Natural killer cell (primary cell): ENCODE measurements at regions not wholly inside any gene's neighbourhood (a gene's known extent, or its start where the extent isn't known, plus 50 kb on each side); places are given as distances from the start of the nearest gene placed in this dataset.

Experiments used
- ATAC-seq, 3 donors: fragments of 150-1000 bp in 2 of 3; fragments of 200-7000 bp in 1 of 3; cut with Tn5 transposase; 1 replicate in 1 of 3; 2 replicates in 2 of 3; pipeline ENCODE4 v1.10.0; 2021; ENCODE audit warnings: mild to moderate bottlenecking in 2 of 3, moderate library complexity in 2 of 3
- DNase-seq, 2 donors: peaks; one replicate each; pipeline versions ENCODE4 v3.0.0 to v3.0.0-alpha.2; 2013 to 2021; ENCODE audit warnings: mixed read lengths in 1 of 2
- H3K27ac ChIP-seq: one replicate; pipeline ENCODE4 v1.5.1; 2013; ENCODE audit warnings: mild to moderate bottlenecking, low read length
- H3K27me3 ChIP-seq: one replicate; pipeline ENCODE4 v1.6.1; 2013; ENCODE audit warnings: low read length; ENCODE audit not compliant: control insufficient read depth, insufficient read depth
- H3K36me3 ChIP-seq: one replicate; pipeline ENCODE4 v1.6.1; 2013; ENCODE audit warnings: low read length; ENCODE audit not compliant: control insufficient read depth, insufficient read depth
- H3K4me1 ChIP-seq: one replicate; pipeline ENCODE4 v1.6.1; 2013; ENCODE audit warnings: low read length; ENCODE audit not compliant: control insufficient read depth, insufficient read depth
- H3K4me3 ChIP-seq: one replicate; pipeline ENCODE4 v1.5.1; 2013; ENCODE audit warnings: low read length
- H3K9me3 ChIP-seq: one replicate; pipeline ENCODE4 v1.6.1; 2013; ENCODE audit warnings: low read length; ENCODE audit not compliant: control insufficient read depth, insufficient read depth
- H3K27ac Mint-ChIP-seq, 2 donors: one replicate each; pipeline ENCODE4 v1.8.0; 2022; ENCODE audit warnings: mild to moderate bottlenecking in 2 of 2, mixed read lengths in 2 of 2, moderate library complexity in 1 of 2
- H3K27me3 Mint-ChIP-seq, 2 donors: one replicate each; pipeline ENCODE4 v1.8.0; 2022; ENCODE audit warnings: low read depth in 2 of 2, mixed read lengths in 2 of 2
- H3K36me3 Mint-ChIP-seq: one replicate; pipeline ENCODE4 v1.8.0; 2022; ENCODE audit warnings: mixed read lengths
- H3K4me1 Mint-ChIP-seq, 2 donors: one replicate each; pipeline ENCODE4 v1.8.0; 2022; ENCODE audit warnings: mixed read lengths in 2 of 2
- H3K4me3 Mint-ChIP-seq: one replicate; pipeline ENCODE4 v1.8.0; 2022; ENCODE audit warnings: mild to moderate bottlenecking, moderate library complexity, mixed read lengths
- H3K9me3 Mint-ChIP-seq, 2 donors: one replicate each; pipeline ENCODE4 v1.8.0; 2022; ENCODE audit warnings: mixed read lengths in 2 of 2
- WGBS: methylation state at CpG from one replicate; pipeline ENCODE4 v1.1.7; 2013; ENCODE audit warnings: missing lambda C conversion rate; ENCODE audit not compliant: insufficient coverage; 5-methylcytosine and 5-hydroxymethylcytosine counted together
- intact Hi-C: fragments of 100-400 bp; cut with micrococcal nuclease; formaldehyde crosslinking; loops from one replicate; pipeline ENCODE4 v1.14.2; 2022
- TF ChIP-seq, protein P1 (sequence below): fragments of 200-600 bp; IDR thresholded peaks from one replicate; pipeline ENCODE4 v1.8.0; 2022; ENCODE audit warnings: antibody characterized with exemption

DNA sequence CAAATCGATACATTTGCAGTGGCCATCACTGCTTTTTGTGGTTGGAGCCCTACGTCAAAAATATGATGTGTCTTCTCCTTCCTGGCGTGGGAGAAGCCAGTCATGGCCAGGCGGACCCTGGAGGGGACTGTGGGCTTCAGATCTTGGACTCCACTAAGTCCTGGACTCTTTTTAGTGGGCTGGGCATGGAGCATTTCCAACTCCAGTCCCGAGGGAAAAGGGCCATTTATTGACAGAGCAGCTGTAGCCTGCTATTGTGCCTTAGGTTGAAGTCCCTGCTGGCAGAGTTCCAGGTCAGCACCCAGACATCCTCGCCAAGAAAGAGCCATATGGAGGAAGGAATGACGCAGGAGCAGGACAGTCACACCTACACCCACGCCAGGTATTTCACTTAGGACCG is 179.2 kb upstream of the ZNF507 start:
- ATAC-seq, result no peak
- Mint-ChIP-seq H3K9me3 (no peaks in the 10 kb centered on the region), H3K4me1 (no peaks in the 10 kb centered on the region), H3K36me3 (no peaks in the 10 kb centered on the region), H3K27me3 (peaks cover 5 to 22% of the 10 kb centered on the region in 2 donors), H3K4me3 (no peak overlapping the region), H3K27ac (no peak overlapping the region)
- intact Hi-C loops, result no loop called here
- Histone ChIP-seq H3K27ac (no peak overlapping the region), H3K4me3 (no peak overlapping the region), H3K9me3 (no peaks in the 10 kb centered on the region), H3K4me1 (no peaks in the 10 kb centered on the region), H3K27me3 (no peaks in the 10 kb centered on the region), H3K36me3 (no peaks in the 10 kb centered on the region)
- WGBS, result 79% methylated on average over 9 of the region's 9 CpGs
- TF ChIP-seq, protein P1, sequence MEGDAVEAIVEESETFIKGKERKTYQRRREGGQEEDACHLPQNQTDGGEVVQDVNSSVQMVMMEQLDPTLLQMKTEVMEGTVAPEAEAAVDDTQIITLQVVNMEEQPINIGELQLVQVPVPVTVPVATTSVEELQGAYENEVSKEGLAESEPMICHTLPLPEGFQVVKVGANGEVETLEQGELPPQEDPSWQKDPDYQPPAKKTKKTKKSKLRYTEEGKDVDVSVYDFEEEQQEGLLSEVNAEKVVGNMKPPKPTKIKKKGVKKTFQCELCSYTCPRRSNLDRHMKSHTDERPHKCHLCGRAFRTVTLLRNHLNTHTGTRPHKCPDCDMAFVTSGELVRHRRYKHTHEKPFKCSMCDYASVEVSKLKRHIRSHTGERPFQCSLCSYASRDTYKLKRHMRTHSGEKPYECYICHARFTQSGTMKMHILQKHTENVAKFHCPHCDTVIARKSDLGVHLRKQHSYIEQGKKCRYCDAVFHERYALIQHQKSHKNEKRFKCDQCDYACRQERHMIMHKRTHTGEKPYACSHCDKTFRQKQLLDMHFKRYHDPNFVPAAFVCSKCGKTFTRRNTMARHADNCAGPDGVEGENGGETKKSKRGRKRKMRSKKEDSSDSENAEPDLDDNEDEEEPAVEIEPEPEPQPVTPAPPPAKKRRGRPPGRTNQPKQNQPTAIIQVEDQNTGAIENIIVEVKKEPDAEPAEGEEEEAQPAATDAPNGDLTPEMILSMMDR, result no peak
- DNase-seq, result no peak

DNA sequence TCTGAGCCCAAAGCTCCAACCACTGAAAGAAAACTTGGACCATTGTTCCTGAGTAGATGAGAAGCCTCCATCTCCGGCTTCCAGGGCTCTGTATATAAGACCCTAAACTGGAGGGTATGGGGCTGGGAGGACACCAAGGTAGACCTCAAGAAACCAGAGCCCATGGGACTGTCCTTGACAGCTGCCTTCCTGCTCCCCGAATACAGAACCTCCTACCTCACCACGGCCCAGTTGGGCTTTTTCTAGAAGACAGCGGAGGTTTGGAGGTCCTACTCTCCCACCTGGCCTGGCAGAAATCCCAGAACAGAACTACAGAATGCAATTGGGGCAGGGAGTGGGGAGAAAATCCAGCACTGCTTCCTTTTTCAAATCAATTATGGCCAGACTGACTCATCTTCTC is 177.3 kb upstream of the ZNF507 start:
- no peaks in the 10 kb centered on the region for H3K9me3 ChIP-seq
- TF ChIP-seq, protein P1, result no peak
- no peak overlapping the region for H3K4me3 ChIP-seq
- DNase-seq, result no peak
- H3K4me1 ChIP-seq, result no peaks in the 10 kb centered on the region
- no peaks in the 10 kb centered on the region for H3K27me3 ChIP-seq
- H3K27ac Mint-ChIP-seq, result no peak overlapping the region
- no peak overlapping the region for H3K4me3 Mint-ChIP-seq
- H3K36me3 Mint-ChIP-seq, result no peaks in the 10 kb centered on the region
- intact Hi-C loops, result no loop called here
- H3K36me3 ChIP-seq, result no peaks in the 10 kb centered on the region
- no peaks in the 10 kb centered on the region for H3K4me1 Mint-ChIP-seq
- peaks cover 5 to 16% of the 10 kb centered on the region in 2 donors for H3K27me3 Mint-ChIP-seq
- no peaks in the 10 kb centered on the region for H3K9me3 Mint-ChIP-seq
- ATAC-seq, result no peak
- no peak overlapping the region for H3K27ac ChIP-seq
- WGBS, result 93% methylated on average over 2 of the region's 4 CpGs

DNA sequence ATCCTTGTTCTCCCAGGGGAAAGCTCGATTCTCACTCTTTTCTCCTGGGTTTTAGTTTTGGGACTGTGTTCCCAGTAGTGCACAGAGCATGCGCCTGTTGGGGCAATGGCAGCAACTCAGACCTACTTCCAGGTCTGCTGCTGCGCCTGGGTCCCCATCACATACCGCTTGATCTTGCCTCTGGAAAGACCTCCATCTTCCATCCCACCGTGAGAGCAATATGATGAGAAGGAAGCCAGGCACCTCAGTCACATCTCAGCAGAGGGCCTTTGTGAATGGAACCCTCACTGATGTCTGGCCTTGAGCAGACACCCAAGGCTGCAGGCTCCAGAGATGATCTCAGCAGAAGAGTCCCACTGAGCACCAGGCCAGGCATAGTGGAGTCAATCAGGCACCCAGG is 176.8 kb upstream of the ZNF507 start:
- intact Hi-C loops, result no loop called here
- H3K4me1 ChIP-seq, result no peaks in the 10 kb centered on the region
- no peaks in the 10 kb centered on the region for H3K27me3 ChIP-seq
- WGBS, result 82% methylated on average over 5 of the region's 5 CpGs
- no peaks in the 10 kb centered on the region for H3K9me3 ChIP-seq
- ATAC-seq (no peak), DNase-seq (no peak)
- H3K27ac Mint-ChIP-seq, result no peak overlapping the region
- no peak overlapping the region for H3K4me3 Mint-ChIP-seq
- H3K4me3 ChIP-seq, result no peak overlapping the region
- H3K27ac ChIP-seq, result no peak overlapping the region
- no peaks in the 10 kb centered on the region for H3K36me3 ChIP-seq
- H3K27me3 Mint-ChIP-seq, result peaks cover 5 to 16% of the 10 kb centered on the region in 2 donors
- no peaks in the 10 kb centered on the region for H3K9me3 Mint-ChIP-seq
- H3K36me3 Mint-ChIP-seq, result no peaks in the 10 kb centered on the region
- no peaks in the 10 kb centered on the region for H3K4me1 Mint-ChIP-seq
- TF ChIP-seq, protein P1, result no peak

DNA sequence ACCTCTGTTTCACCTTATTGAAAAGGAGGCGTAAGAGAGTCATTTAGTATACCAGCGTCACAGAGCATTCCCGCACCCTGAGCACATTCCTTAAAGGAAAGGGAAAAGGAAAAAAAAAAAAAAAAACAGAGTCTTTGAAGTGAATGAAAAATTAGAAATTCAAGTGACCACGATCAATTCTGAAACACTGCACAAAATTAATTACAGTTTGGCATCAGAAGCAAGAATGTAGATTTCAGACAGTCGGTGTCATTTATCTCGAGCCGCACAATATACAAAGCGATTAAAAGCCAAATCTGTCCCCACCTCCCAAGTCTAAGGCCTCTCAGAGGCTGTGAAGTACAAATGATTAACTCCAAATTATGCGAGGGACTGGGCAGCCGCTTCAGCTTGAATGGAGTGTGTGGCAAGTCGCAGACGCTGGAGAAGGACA is 173.7 kb upstream of the ZNF507 start:
- TF ChIP-seq, protein P1, result no peak
- WGBS, result 92% methylated on average over 10 of the region's 12 CpGs
- intact Hi-C loops, result no loop called here
- Mint-ChIP-seq H3K36me3 (no peaks in the 10 kb centered on the region), H3K27ac (no peak overlapping the region), H3K4me1 (no peaks in the 10 kb centered on the region), H3K27me3 (peaks cover 0 to 6% of the 10 kb centered on the region in 2 donors), H3K9me3 (no peaks in the 10 kb centered on the region), H3K4me3 (no peak overlapping the region)
- H3K36me3 ChIP-seq, result no peaks in the 10 kb centered on the region
- DNase-seq (no peak), ATAC-seq (no peak)
- no peak overlapping the region for H3K4me3 ChIP-seq
- no peaks in the 10 kb centered on the region for H3K27me3 ChIP-seq
- no peak overlapping the region for H3K27ac ChIP-seq
- H3K9me3 ChIP-seq, result no peaks in the 10 kb centered on the region
- H3K4me1 ChIP-seq, result no peaks in the 10 kb centered on the region
